IMR-90 (cell line): ENCODE measurements at regions not wholly inside any gene's neighbourhood (a gene's known extent, or its start where the extent isn't known, plus 50 kb on each side); places are given as distances from the start of the nearest gene placed in this dataset.

ENCODE experiments used
- BHLHE40 ChIP-seq: fragments of 150-350 bp; IDR thresholded peaks from 2 replicates; pipeline ENCODE4 v1.6.1; 2016; ENCODE audit warnings: mild to moderate bottlenecking, low read depth, low read length
- CEBPB ChIP-seq: IDR thresholded peaks from 2 replicates; pipeline ENCODE4 v1.6.1; 2012; ENCODE audit warnings: low read depth, low read length, improper control_type of control experiment
- CHD1 ChIP-seq: IDR thresholded peaks from 2 replicates; pipeline ENCODE4 v1.6.1; 2012; ENCODE audit warnings: low read depth, low read length, improper control_type of control experiment
- CTCF ChIP-seq: conservative IDR thresholded peaks from 2 replicates; pipeline ENCODE4 v1.5.1; 2012; ENCODE audit warnings: mild to moderate bottlenecking, low read depth, low read length, improper control_type of control experiment
- ELK1 ChIP-seq: fragments of 150-350 bp; IDR thresholded peaks from 2 replicates; pipeline ENCODE4 v1.6.1; 2016; ENCODE audit warnings: low read depth, mild to moderate bottlenecking, low read length, moderate library complexity, borderline replicate concordance
- MAFK ChIP-seq: IDR thresholded peaks from 2 replicates; pipeline ENCODE4 v1.6.1; 2012; ENCODE audit warnings: low read depth, low read length, improper control_type of control experiment
- MXI1 ChIP-seq: IDR thresholded peaks from 2 replicates; pipeline ENCODE4 v1.6.1; 2012; ENCODE audit warnings: low read depth, mild to moderate bottlenecking, low read length, moderate library complexity, borderline replicate concordance
- POLR2A ChIP-seq: IDR thresholded peaks from 2 replicates; pipeline ENCODE4 v1.6.1; 2012; ENCODE audit warnings: mild to moderate bottlenecking, low read depth, low read length
- RAD21 ChIP-seq: IDR thresholded peaks from 2 replicates; pipeline ENCODE4 v1.6.1; 2012; ENCODE audit warnings: low read length, improper control_type of control experiment
- RCOR1 ChIP-seq: IDR thresholded peaks from 2 replicates; pipeline ENCODE4 v1.6.1; 2012; ENCODE audit warnings: mild to moderate bottlenecking, low read length, improper control_type of control experiment; ENCODE audit not compliant: insufficient replicate concordance
- RFX5 ChIP-seq: IDR thresholded peaks from 2 replicates; pipeline ENCODE4 v1.8.0; 2012; ENCODE audit warnings: low read depth, mild to moderate bottlenecking, low read length, moderate library complexity
- SMC3 ChIP-seq: fragments of 150-350 bp; IDR thresholded peaks from 2 replicates; pipeline ENCODE4 v1.6.1; 2016; ENCODE audit warnings: low read depth, mild to moderate bottlenecking, antibody characterized with exemption, low read length, moderate library complexity
- USF2 ChIP-seq: fragments of 150-350 bp; IDR thresholded peaks from 2 replicates; pipeline ENCODE4 v1.6.1; 2017; ENCODE audit warnings: mild to moderate bottlenecking, antibody characterized with exemption, low read length, low read depth

GRCh38 chr4:32215277-32215676, 1495.1 kb downstream of the PCDH7 start:
- TF ChIP-seq CTCF (no peak), MXI1 (no peak), POLR2A (no peak), MAFK (no peak), SMC3 (no peak), RFX5 (no peak), CEBPB (no peak), RAD21 (no peak), CHD1 (no peak), USF2 (no peak), BHLHE40 (no peak), ELK1 (no peak), RCOR1 (no peak)
